HG02759 (cell line): ENCODE measurements at regions not wholly inside any gene's neighbourhood (a gene's known extent, or its start where the extent isn't known, plus 50 kb on each side); places are given as distances from the start of the nearest gene placed in this dataset.
"Not testable (repeated sequence)": the region's sequence is repeated elsewhere in the genome, so short reads cannot be mapped to it uniquely, and the experiment has no call there.

Source experiments
- ATAC-seq: cut with Tn5 transposase; IDR thresholded peaks from one replicate; pipeline ENCODE4 v1.9.1; 2021; ENCODE audit warnings: mild to moderate bottlenecking, moderate library complexity; ENCODE audit not compliant: unreplicated experiment

DNA sequence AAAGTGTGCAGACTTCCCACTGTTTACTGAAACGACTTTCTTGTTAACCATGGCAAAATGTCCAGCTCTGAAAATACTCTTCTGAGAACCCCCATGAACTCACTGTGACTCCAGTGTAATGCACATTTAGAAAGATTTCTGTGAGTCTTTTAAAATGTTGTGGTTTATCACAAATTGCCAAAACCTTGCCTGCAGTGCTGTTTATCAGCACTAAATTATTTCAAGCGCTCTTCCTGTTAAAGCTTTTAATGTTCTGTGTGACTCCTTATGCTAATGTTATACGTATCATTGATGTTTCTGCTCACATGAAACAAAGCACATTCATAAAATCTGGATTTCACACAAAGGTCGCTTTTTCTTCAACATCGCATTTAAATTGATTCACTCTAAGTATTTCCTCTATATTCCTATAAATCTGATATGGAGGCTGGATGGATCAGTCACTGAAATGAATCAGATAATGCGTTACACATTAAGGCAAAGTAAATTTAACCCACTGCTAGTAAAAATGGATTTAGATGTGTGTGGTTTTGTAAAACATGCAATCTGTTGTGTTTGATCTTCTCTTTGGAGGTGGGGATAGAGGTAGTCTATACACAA, 521.2 kb downstream of the NYAP2 start:
- no peak for ATAC-seq

GRCh38 chr2:225916692-225917091, 517.2 kb downstream of the NYAP2 start:
- ATAC-seq, result no peak

DNA sequence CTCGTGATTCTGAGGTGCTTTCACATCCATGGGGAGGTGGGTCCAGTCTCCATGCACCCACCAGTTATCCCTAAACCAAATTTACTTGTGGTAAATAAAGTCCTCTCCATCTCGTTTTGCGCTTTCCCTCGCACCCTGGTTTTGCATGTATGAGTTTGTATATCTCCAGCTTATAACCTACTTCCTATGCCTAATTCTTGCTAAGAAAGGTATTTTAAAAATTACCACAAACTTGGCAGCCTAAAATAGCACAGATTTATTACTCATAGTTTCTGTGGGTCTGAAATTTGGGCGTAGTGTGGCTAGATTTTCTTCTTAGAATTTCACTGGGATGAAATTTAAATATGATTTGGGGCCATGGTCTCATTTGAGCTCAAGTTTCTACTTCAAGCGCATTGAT, 511.5 kb downstream of the NYAP2 start:
- ATAC-seq, result no peak

DNA sequence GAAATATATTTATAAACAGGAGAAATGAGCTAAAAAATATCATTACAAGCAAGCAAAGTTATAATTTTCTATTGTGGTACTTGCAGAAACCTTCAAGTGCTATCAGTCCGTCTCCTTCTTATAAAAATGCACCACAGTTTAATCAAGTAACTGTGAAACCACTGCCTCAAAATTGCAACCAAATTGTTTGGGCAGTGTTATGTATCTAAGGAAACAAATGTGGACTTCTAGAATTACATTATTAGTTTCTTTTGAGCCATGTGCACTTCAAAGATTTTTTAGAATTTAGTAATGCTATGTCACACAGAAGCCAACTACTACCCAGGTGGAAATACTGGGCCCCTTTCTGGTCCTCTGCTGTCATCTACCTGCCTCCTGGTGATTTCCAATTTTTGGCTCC, 495.6 kb downstream of the NYAP2 start:
- ATAC-seq, result no peak

GRCh38 chr2:225894236-225894980, 494.9 kb downstream of the NYAP2 start:
- ATAC-seq, result no peak

GRCh38 chr2:225893151-225893550, 493.6 kb downstream of the NYAP2 start:
- ATAC-seq, result no peak

GRCh38 chr2:225891771-225892170, 492.3 kb downstream of the NYAP2 start:
- no peak for ATAC-seq

- ATAC-seq, result no peak
These were observed 491.5 kb downstream of the NYAP2 start for GRCh38 chr2:225891013-225891412.

DNA sequence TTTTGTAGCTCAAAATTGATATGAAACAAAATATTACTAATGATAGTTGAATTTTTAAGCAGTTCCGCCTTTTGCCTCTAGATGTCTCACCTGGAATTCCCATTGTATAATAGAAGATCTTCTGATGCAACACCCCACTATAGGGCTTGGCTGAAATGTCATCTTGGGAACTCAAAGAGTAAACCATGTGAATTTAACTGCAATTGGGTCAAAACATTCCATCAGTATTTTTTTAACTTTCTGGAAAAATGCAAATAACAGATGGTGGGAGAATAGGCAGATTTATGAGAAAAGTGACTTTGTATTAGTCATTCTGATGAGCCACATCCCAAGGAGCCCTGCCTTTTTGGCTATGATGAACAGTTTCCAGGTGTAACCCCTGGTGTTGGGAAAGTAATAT, 489.9 kb downstream of the NYAP2 start:
- ATAC-seq, result peak; percentile 75

DNA sequence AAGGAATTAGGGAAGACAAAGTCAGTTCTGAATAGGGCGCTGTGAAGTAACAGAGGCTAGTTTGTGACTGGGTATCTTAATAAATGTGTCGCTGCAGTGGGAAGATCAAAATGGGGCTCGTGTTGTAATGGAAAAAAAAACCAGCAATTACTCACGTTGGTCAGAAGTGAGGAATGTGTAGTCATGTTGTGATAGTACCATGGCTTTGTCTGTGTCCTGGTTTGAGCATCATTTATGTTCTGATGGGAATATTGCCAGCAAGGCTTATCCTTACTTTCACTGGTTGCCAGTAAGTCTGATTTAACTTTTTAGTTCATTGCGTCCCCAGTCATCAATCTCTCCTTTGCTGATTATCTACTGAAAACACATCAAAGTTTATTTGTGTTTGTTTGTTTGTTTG, 467.6 kb downstream of the NYAP2 start:
- ATAC-seq, result no peak

- no peak for ATAC-seq
These were observed 466.0 kb downstream of the NYAP2 start for GRCh38 chr2:225865468-225865867.

- no peak for ATAC-seq
These were observed 464.9 kb downstream of the NYAP2 start for GRCh38 chr2:225864394-225864793.

- no peak for ATAC-seq
These were observed 443.4 kb downstream of the NYAP2 start for GRCh38 chr2:225842939-225843338.

DNA sequence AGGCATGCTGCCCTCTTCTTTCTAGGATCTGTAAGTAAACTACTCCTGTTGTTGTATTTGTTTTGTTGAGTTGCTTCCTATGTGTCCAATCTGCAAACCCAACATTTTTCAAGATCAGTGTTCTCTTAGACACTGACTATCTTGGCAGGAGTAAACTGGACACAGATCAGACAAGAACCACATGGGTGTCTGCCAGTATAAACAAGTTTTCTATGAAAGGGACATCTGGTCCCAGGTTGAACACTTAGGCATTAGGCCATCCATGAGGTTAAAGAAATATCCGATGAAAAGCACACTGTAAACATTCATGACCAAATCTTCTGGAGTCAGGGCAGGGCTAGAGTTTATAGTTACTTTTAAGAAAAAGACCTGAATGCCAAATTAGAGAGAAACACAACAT, 441.8 kb downstream of the NYAP2 start:
- no peak for ATAC-seq

DNA sequence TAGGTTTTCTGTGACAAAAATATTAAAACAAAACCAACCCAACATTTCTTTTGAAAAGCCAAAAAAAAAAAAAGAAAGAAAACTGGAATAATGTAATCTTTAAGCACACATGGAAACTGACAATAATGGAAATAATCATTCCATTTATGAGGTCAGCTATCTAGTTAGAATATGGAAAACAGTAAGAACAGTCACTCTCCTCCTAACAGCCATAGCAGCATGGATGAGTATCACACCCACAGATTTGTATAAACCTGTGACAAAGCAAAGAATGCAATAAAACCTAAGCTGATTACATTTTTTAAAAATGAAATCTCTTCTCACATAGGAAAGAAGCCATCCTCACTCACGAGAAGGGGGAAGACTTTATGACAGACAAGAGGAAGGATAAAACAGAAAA, 437.8 kb downstream of the NYAP2 start:
- ATAC-seq, result no peak

- ATAC-seq, result no peak
These were observed 425.4 kb downstream of the NYAP2 start for GRCh38 chr2:225824748-225825449.

DNA sequence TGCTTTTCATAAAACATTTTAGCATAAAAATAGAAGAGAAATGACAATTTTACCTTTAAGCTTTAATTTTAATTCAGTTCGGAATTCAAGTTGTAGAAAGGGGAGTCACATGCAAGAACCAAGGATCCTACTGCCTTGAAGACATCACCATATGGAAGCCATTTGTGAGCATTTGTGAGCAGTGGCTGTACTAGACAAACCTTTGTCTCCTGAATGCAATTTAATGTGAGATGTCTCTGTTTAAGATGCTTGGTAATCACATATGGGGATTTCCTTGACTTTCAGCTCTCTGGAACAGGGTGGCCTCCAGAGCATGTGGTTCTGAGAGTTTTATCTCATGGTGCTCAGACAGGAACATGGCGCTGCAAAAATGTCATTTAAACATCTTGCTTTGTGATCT, 421.8 kb downstream of the NYAP2 start:
- ATAC-seq, result no peak

DNA sequence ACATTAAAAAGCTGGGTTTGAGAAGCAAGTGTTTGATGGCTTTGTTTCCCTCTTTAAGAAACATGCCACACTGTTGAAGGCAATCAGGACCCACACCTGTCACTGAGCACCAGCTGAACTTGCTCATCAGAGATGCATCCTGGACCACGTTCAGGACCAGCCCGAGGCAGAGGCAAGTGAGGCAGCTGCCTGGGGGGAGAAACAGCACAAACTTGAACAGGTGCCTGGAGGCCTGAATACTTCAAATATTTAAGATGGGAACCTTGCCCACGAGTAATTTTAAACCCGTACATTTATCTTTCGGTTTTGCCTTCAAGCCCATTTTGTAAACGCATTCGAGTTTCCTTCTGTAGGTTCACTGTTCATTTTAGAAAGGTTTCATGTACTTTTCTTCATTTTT, 421.3 kb downstream of the NYAP2 start:
- no peak for ATAC-seq

- no peak for ATAC-seq
These were observed 415.0 kb downstream of the NYAP2 start for GRCh38 chr2:225814554-225814953.

- no peak for ATAC-seq
These were observed 406.6 kb downstream of the NYAP2 start for GRCh38 chr2:225806105-225806504.

GRCh38 chr2:225802076-225802475, 402.6 kb downstream of the NYAP2 start:
- not testable (repeated sequence) for ATAC-seq

- no peak for ATAC-seq
These were observed 397.9 kb downstream of the NYAP2 start for GRCh38 chr2:225797394-225797793.
